ENCODE measurements at regions not wholly inside any gene's neighbourhood (a gene's known extent, or its start where the extent isn't known, plus 50 kb on each side); places are given as distances from the start of the nearest gene placed in this dataset.

DNA sequence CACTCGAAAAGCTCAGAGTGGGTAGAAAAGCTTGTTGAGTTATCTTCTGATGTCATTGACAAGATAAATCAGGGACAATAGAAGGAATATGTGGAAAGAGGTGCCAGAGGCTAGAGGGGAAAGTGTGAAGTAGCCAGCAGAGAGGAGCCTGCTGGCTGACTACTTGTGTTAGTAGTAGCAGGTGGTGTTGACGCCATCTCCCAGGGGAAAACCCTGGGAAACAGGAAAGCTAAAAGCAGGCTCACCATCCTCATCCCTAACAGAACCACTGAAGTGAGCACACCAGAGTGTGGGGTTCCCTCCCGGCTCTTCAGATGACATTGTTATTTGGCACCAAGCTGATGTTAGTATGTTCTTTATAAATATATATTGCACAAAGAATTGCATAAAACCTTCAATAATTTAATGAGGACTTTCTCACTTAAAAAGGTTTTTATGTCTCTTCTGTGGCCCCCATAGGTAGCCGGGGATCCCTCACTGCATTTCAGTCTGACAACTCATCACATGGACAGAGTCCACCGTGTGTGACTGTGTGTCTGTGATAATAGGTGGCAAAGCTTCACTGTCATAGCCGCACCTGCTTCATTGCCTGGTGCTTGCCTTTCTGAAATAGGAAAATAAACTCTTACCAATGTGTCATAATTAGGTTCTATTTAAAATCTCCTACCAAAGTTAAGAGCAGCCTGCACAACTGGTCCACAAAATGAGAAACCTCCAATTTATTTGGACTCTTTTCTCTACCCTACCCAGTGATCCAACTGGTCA lies 63.2 kb upstream of the TOP3B start:
- ATAC-seq (no peak), DNase-seq (no peak)
- no peak overlapping the region for H3K27ac ChIP-seq
- H3K27me3 ChIP-seq (ENCODE audit: insufficient read depth in 3 of 3, low read length in 2 of 3), result peaks cover 0 to 3% (median 0%) of the 10 kb centered on the region in 3 donors
- no peaks in the 10 kb centered on the region for H3K4me1 ChIP-seq
- H3K4me3 ChIP-seq, result no peak overlapping the region
- H3K9me3 ChIP-seq, result no peaks in the 10 kb centered on the region
- intact Hi-C loops (cut with DNase I), result no loop called here
- no peaks in the 10 kb centered on the region for H3K36me3 ChIP-seq (ENCODE audit: insufficient read depth in 1 of 2, low read depth in 1 of 2)
- WGBS, 3 donors, result 48 to 54% (median 52%) methylated on average over 6 of the region's 6 CpGs
- TF ChIP-seq CTCF (IDR thresholded peaks at IDR 0.05), result no peak

GRCh38 chr22:22044153-22044552 lies 61.6 kb upstream of the TOP3B start:
- Histone ChIP-seq H3K27ac (no peak overlapping the region), H3K27me3 (ENCODE audit: insufficient read depth in 3 of 3, low read length in 2 of 3) (peaks cover 0 to 3% (median 0%) of the 10 kb centered on the region in 3 donors)
- intact Hi-C loops (cut with DNase I), result no loop called here

DNA sequence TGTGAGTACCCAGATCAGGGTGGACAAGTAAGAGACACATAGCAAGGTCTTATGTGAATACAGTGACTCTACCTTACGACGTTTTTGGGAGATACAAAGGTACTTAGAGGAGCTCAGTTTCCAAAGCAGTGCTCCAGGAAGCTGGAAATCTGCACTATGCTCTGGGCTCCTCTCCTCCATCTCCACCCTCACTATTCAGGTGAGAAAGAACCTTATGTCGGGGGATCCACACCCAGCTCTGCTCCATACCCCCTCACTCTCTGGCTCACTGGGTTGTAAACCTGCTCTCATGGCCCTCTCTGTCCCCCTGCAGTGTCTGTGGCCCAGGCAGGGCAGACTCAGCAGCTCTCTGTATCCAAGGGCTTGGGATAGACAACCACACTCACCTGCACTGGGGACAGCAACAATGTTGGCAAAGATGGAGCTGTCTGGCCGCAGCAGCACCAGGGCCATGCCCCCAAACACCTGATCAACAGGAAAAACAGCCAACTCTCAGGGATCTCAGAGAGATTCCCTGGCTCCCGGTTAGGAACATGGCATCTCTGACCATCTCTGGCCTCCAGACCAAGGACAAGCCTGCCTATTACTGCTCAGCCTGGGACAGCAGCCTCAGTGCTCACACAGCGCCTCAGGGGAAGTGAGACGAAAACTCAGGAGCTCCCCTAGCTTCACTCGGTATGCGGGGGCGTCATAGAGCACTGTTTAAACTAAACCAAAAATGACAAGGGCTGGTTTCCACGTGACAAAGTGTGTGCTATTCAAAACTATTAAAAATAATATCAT lies 60.9 kb upstream of the TOP3B start:
- H3K27ac ChIP-seq, result no peak overlapping the region
- WGBS, 3 donors, result 61 to 71% (median 63%) methylated on average over 11 of the region's 11 CpGs
- no peaks in the 10 kb centered on the region for H3K4me1 ChIP-seq
- DNase-seq, result no peak
- intact Hi-C loops (cut with DNase I), result no loop called here
- no peak for ATAC-seq
- H3K4me3 ChIP-seq, result no peak overlapping the region
- no peaks in the 10 kb centered on the region for H3K36me3 ChIP-seq (ENCODE audit: insufficient read depth in 1 of 2, low read depth in 1 of 2)
- no peak for TF ChIP-seq CTCF (IDR thresholded peaks at IDR 0.05)
- peaks cover 0 to 3% (median 0%) of the 10 kb centered on the region in 3 donors for H3K27me3 ChIP-seq (ENCODE audit: insufficient read depth in 3 of 3, low read length in 2 of 3)
- no peaks in the 10 kb centered on the region for H3K9me3 ChIP-seq

More at GRCh38 chr22:22044153-22044552, 61.6 kb upstream of the TOP3B start:
- Histone ChIP-seq H3K4me1 (no peaks in the 10 kb centered on the region), H3K4me3 (no peak overlapping the region), H3K36me3 (ENCODE audit: insufficient read depth in 1 of 2, low read depth in 1 of 2) (no peaks in the 10 kb centered on the region), H3K9me3 (no peaks in the 10 kb centered on the region)
- DNase-seq (no peak), ATAC-seq (no peak)
- 70 to 83% (median 72%) methylated on average over 2 of the region's 2 CpGs for WGBS, 3 donors
- TF ChIP-seq CTCF (IDR thresholded peaks at IDR 0.05), result no peak

DNA sequence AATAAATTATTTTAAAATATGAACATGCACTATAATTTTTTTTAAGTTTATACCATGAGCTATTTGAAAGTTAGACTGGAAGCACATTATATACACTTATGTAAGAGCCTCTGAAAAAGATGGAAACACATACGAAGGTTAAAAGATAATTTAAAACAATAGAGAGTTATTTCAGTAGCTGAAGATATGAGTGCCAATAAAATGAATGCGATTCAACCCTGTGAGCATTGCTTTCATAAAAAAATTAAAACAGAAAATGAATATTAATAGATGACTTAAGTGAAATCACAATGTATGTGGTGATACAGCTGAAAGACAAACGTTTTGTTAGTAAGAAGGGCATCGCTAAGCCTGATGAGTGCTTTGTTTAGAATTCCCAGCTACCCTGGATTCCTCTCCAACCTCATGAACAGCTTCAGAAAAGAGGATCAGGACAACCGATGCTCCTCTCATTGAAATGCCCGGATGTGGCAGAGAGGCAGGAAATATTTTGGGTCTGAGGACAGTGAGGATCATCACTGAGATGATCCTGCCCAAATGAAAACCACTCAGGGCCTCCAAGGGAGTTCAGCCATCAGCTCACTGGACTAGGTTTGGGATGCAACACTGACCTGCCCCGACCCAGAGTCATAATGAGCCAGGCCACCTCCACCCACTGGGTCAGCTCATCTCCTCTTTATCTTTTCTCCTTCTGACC lies 60.2 kb upstream of the TOP3B start:
- intact Hi-C loops (cut with DNase I), result no loop called here
- no peak for DNase-seq
- ATAC-seq, result no peak
- Histone ChIP-seq H3K9me3 (no peaks in the 10 kb centered on the region), H3K36me3 (ENCODE audit: insufficient read depth in 1 of 2, low read depth in 1 of 2) (no peaks in the 10 kb centered on the region), H3K27ac (no peak overlapping the region), H3K4me1 (no peaks in the 10 kb centered on the region), H3K4me3 (no peak overlapping the region), H3K27me3 (ENCODE audit: insufficient read depth in 3 of 3, low read length in 2 of 3) (peaks cover 0 to 3% (median 0%) of the 10 kb centered on the region in 3 donors)
- 65 to 73% (median 66%) methylated on average over 7 of the region's 7 CpGs for WGBS, 3 donors
- no peak for TF ChIP-seq CTCF (IDR thresholded peaks at IDR 0.05)

Measured in psoas muscle (tissue), 7 donors.